ENCODE measurements at regions not wholly inside any gene's neighbourhood (a gene's known extent, or its start where the extent isn't known, plus 50 kb on each side); places are given as distances from the start of the nearest gene placed in this dataset.

DNA sequence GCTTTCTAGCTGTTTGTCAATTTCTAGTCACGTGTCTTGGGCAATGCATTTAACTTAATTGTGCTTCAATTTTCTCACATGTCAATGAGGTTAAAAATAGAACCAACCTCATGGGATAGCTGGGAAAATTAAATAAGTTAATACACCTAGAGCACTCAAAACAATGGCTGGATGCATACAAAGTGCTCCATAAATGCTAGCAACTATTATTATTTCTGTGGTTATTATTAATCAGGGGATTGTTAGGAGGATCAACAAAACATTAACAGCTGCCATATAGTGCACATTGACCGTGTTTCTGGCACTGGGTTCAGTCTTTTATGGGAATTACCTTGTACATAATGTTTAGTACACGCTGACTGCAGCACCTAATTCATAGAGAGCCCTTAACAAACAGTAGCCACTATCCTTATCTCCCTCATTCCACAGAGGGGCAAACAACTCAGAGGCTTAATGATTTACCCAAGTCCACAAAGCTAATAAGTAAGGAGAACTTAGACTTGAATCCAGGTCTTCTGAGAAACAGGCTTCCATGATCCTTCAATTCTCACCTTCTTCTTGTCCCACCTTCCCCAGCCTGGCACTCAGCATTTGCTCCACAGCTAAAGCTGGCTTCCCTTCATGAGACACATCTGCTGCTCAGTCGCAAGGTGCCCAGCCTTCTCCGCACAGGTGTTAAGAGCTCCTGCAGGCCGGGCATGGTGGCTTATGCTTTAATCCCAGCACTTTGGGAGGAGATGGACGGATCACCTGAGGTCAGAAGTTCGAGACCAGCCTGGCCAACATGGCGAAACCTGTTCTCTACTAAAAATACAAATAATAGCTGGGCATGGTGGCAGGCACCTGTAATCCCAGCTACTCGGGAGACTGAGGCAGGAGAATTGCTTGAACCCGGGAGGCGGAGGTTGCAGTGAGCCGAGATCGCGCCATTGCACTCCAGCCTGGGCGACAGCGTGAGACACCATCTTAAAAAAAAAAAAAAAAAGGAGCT is 137.4 kb upstream of the ABCA1 start:
- DNase-seq, result peak; percentile 13

DNA sequence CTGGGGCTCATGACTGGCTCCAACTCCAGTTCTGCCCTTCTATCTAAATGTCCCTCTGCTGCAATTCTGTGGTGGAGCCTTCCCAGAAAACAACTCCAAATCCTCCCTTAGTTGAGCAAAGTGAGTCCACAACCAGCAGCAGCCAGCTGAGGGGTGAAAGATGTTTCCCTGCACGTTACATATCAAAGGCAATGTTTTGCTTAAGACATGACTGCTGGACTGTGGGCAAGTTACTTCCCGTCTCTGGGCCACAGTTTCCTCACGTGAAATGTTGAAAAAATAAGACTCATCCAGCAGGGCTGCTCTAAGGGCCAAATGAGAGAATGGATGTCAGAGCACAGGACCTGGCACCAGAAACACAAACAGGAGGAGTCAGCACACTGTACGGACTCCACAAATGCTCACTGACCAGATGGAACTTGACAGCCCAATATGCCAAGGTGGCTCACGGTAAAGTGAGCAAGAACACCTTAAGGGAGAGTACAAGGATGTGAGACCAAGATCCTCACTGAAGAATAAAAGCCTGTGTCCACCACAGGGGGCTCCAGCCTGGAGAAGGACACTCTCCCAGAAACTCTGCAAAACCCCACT is 138.4 kb upstream of the ABCA1 start:
- no peak for DNase-seq

DNA sequence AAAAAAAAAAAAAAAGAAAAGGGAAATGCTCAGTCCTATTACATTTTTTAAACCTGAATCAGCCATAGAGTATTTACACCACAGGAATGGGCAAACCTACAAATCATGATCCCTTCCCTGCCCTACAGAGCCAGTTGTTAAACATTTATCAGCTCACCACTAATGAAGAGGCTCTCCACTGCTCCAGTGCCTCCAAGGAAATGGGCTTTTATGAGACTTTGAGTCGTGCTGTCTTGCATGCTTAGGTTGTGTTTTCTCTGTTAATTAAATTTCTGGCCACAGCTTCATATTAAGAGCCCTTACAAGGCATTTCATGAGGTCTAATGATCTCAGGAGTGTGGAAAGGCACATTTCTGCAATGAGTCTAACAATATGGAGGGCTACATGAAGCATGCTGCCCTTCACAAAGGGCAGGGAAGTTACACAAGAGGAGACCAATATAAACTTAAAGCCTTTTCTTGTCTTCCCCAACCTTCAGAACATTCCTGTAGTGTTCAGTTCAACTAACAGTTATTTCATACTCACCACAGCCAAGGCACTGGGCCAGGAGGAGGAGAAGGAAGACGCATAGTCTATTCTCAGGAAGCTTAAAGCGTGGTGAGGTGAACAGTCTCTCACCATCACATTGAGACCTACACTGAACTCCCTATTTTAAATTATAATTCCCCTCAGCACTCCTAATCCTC is 140.1 kb upstream of the ABCA1 start:
- no peak for DNase-seq

DNA sequence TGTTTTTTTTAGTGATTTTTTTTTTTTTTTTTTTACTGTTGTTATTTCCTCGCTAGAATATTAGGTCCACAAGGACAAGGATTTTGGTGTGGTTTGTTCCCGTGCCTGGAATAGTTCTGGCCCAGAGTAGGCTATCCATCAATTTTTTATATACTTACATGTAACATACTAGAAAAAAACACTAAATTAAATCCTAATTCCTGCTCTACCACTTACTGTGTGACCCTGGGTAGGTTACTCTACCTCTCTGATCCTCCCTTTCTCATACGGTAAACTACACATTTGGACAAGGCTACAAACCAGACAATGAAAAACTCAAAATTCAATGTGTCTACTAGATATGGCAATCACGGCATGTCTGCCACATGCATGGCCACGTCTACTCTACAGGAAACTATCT is 141.3 kb upstream of the ABCA1 start:
- DNase-seq, result no peak

DNA sequence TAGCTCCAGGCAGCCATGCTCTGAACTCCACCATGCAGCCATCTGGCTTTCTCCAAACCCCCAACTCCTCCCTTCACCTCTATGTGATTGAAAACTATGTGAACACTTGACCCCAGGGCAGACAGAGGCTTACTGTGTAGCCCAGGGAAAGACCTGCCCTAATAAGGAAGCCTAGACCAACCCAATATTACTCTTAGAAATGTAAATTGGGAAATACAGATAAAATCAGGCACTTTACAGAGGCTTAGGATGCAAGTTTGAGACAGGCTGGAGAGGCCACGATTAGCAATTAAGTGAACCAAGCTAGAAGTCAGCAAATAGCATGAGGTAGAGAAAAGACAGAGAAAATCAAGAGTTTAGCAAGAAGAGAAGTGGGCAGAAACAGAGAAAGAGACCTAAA is 141.7 kb upstream of the ABCA1 start:
- no peak for DNase-seq

DNA sequence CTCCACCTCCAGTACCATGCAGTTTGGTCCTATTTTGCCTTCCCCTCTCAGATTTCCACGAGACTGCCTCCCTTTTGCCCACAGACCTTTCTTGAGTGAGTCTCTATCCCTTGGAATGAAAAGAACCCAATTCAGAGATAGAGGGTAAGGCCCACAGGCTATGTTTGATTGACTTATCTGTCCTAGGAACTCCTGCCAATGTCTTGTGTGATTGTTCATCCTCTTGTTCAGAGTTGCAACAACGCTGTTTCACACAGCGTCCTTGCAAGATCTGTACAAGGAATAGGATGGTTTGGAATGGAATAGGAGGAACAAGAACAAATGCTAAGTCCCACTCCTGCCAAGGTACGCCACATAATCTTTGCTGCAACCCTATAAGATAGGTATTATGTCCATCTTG is 142.2 kb upstream of the ABCA1 start:
- DNase-seq, result no peak

DNA sequence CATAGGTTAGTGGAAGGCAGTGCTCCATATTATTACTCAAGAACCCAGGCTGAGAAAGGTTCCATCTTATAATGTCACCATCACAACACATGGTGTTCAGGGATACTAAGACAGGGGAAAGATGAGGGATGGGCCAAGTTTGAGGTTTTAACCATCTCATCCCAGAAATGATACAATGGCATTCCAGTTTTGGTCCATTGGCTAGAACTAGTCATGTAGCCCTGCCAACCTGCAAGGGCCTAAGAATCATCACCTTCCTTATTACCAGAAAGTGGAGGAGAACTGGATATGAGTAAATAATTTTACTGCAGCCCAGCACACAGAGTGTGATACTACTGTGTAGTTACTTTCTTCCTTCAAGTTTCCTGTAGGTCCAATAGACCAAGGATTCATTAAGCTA is 144.5 kb upstream of the ABCA1 start:
- no peak for DNase-seq

DNA sequence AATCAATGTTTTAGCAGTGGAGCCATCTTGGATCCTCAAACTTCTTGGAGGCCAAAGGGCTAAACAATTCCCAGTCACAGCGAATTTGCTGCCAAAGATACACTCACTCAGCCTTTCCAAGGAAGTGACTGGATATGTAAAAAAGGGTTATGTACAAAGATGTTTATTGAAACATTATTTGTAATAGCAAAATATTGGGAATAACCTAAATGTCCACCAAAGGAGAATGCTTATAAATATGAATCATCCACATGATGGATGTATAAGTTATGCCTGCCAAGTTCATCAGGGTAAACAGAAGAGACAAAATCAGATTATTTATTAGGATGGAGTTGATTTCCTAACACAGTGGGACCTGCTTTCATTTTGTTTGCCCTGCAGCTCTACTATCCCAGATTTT is 145.2 kb upstream of the ABCA1 start:
- no peak for DNase-seq

DNA sequence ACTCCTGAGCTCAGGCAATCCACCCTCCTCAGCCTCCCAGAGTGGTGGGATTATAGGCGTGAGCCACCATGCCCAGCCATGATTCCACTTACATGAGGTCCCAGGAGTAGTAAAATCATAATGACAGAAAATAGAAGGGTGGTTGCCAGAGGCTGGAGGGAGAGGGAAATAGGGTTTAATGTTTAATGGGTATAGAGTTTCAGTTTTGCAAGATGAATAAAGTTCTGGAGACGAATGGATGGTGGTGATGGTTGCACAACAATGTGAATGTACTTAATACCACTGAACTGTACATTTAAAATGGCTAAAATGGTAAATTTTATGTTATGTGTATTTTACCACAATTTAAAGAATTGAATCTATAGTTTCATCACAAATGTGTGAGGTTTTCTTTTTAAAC is 146.5 kb upstream of the ABCA1 start:
- DNase-seq, result no peak

DNA sequence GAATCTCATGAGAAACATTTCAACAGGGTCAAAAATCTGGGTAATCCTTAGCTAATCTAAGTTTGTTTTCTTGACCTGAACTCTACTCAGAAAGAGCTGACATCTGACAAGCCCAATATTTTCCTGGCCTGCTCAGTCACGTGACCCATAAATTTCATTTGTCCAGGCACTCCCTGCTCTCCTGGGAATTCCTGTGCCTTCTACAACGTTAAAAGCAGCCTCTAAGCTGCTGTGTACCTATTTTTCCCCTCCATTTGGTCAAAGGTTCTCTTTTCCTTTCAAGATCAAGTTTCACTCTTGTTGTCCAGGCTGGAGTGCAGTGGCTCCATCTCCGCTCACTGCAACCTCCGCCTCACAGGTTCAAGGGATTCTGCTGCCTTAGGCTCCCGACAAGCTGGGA is 148.8 kb upstream of the ABCA1 start:
- DNase-seq, result no peak

DNA sequence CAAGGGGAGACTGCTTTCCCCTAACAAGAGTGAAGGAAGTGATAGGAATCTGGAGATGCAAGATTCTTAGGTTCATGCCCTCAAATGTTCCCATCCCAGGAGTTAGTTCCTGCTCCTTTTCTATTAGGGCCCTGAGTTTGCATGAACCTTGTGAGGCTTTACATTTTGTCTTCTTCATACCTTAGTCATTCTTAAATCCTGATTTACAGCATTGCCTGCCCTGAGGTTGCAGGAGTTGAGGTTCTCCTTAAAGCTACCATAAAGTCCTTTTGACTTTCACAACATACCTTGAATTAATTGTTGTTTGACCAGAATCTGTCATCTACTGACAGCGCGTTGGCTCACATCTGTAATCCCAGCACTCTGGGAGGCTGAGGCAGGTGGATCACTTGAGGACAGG is 151.5 kb upstream of the ABCA1 start:
- no peak for DNase-seq

DNA sequence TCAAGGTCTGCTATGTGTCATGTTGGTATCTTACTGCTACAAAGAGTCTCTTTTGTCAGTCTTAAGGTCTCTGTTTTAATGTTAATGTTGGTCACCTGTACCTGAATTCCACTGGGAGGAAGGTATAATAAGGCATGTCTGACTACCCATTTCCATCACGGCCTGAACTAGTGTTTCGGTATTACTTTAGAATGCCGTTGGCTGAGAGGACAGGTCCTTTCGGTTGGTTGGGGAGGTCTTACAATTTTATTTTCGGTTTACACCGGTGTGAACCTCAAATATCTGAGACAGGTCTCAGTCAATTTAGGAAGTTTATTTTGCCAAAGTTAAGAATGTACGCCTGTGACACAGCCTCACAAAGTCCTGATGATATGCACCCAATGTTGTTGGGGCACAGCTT is 154.9 kb upstream of the ABCA1 start:
- DNase-seq, result no peak

DNA sequence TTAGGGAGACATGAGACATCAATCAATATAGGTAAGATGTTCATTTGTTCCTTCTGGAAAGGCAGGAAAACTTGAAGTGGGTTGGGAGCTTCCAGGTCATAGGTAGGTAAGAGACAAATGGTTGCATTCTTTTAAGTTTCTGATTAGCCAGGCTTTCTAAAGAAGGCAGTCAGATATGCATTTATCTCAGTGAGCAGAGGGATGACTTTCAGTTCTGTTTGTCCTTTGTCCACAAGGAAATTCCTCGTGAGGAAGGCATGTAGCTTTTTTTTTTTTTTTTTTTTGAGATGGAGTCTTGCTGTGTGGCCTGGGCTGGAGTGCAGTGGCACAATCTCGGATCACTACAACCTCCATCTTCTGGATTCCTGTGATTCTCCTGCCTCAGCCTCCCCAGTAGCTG is 155.3 kb upstream of the ABCA1 start:
- DNase-seq, result no peak

DNA sequence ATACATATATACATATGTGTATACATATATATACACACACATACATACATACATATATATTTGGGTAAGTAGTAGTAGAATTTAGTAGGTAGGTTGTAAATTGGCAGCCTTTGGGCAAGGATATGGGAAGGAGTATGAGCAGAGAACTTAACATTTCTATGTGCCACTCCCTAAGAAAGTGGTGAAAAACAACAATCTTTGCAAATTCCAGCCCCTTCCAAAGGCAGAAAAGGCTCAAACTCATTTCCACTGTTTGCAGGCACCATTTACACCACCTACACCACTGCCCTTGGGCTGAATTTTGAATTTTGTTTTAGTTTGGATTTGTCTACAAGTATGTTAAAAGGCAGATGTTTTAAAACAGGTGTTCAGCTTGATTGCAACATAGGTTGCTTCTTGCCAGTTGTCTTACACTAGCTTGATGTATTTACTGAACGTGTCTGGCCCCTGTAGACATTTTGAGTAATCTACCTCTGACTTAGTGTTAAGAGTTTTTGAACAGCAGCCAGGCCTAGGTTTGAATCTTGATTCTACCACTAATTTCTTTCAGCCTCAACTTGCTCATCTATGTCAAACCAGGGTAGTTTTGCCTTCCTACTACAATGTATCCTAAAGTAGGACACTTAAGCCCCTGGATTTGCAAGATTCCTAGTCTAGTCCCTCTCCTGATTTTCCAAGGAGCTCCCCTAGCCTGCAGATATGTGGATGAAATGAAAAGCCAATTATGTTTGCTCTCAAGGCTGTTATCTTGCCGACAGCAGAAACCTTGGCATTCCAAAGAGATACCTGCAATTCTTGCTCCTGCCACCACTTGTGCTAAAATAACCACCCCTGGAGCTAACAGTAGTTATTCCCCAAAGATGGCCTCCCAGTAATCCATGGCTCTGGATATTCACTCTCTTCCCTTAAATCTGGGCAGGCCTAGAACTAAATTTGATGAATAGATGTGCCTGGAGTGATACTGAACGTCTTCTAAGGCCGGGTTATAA is 156.2 kb upstream of the SLC44A1 start:
- no peak for DNase-seq

DNA sequence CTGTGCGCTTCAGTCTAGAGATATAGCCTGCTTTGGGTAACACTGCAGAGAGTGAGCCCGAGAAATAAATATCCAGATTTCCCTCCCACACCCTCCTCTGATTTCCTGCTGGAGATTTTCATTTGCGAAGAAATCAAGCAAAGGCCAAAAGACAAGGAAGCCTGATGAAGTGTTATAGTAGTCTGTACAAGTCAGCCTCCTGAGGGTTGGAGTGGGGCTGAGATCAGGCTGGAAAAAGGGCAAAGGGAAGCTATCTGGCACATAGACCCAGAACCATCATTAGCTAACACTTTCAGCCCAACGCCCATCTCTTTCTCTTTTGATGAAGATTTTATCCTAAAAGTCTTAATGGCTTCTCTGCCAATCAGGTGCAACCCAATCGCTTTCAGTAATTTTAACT is 154.6 kb upstream of the SLC44A1 start:
- DNase-seq, result no peak

DNA sequence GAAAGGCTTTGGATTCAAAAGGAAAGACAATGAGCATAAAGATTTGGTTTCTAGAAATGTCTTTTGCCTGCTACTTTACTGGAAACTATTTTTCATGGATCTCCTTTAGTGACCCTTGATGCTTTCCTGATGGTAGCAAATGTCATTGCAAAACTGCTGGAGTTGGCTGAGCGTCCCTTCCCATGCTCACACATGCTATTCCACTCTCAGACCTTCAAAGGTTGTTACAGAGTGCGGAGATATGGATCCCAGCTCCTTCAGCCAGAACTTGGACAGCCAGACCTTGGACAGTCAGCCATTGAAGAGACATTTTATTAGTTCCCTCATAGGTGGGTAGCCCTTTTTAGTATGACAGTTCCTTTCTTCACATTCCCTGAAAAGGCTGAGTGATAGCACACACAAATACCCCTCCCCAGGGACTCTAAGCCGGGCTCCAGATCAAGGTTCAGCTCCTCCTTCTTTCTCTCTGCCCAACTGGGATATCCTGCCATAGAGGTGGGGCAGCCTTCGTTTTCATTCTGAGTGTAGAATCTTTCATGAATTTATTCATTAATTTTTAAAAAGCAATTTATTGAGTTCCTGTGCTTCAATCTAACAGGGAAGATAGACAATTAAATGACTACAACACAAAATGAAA is 153.3 kb upstream of the SLC44A1 start:
- no peak for DNase-seq

DNA sequence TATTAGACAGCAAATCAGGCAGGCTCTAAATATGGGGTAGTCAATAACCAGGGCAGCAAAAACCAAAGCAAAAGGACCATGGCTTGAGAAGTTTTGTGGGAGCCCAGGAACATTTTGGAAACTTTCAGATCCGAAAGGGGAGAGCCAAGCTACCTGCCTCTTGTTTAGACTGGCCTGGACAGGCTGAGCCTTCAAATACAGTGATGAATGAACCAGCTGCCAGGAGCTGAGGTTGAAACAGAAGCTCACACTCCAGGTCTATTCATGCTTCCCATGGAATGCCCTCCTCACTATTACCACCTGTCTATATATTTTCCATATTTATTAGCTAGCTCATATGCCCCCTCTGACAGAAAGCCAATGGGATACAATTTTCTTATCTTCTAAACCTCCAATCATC is 150.8 kb upstream of the SLC44A1 start:
- DNase-seq, result no peak

DNA sequence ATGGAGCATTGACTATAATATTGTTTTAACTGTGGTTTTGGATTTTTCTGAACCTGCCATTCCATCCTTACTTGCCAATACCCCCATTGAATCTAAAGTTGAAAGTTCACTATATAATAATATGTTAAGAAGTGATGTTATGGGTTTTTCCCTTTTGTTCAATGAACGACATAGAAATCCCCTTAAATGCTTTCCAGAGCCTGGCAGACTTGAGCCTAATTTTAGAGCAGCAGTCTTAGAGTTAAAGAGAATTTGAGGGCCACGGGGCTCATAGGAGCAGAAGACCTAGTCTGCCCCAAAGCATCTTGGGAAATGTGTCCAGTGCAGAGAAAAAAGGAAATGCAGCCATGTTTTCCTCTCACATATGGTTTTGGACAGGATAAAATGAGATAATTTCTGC is 146.1 kb upstream of the SLC44A1 start:
- DNase-seq, result no peak

DNA sequence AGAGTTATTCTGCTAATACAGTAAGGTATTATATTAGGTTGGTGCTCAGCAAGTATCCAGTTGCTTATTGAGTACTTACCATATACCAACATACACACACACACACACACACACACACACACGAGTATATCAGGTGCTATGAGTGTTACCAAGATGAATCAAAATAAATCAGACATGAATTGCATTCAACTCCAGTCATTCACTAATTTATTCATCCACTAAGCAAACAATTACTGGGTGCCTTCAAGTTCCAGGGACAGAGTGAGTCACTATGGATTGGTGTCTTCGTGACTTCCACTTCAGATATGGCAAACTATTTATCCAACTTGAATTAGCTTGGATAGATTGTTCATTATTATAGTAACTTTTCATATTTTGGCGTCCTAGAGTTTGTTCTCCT is 140.7 kb upstream of the SLC44A1 start:
- no peak for DNase-seq

DNA sequence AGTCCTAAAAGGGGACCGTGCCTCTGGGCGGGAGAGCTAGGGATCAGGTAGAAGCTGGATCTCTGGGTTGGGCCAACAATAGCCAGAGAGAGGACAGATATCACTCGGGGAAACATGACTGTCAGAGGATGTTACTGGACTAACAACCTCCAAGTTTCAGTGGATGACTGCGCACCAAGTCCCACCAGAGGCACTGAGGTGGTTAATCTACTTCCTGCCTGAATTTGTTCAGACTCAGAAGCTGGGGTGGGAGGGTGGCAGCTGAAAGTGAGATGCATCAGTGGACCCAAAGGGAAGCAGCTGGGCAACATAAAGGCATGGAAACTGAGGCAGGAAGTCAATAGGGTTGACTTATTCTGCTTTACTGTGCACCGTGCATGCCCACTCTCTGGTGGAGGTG is 130.1 kb upstream of the SLC44A1 start:
- DNase-seq, result no peak

DNA sequence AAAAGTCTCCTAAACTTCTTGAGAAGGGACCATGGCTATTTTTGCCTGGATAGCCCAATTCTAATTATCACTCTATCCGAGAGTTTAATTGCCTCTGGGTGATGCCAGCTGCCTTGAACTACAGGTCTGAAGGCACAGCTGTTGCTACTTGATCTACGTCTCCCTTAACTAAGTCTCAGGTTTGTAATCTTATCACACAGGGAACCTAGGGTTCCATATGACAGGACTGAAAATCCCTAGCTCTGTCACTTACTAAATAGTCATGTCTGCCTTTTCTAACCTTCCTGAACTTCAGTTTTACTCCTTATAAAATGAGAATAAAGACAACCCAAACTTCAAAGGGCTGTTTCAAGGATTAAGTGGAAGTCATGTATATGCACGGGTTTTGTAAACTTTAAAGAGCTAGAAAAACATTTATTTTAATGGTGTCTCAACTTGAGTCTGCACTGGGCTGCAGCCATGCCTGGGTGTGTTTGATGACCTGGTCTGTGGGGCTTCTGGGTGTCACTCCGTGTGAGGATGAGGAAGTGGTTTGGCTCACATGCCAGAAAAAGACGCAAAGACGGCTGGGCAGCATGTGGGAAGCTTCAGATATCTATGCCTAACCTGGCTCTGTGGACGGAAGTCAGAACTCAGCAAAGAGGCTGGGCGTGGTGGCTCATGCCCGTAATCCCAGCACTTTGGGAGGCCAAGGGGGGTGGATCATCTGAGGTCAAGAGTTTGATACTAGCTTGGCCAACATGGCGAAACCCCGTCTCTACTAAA is 129.3 kb upstream of the SLC44A1 start:
- no peak for DNase-seq

All from NCI-H2029 treated with DMSO at 0.1 percent for 48 hours (cell line).